Fibroblast of the aortic adventitia (primary cell): ENCODE measurements at regions not wholly inside any gene's neighbourhood (a gene's known extent, or its start where the extent isn't known, plus 50 kb on each side); places are given as distances from the start of the nearest gene placed in this dataset.

Experiments
- DNase-seq: peaks from one replicate; pipeline ENCODE4 v3.0.0-alpha.2; 2010; ENCODE audit warnings: low read depth
- H3K4me3 ChIP-seq: 2 replicates; pipeline ENCODE4 v1.5.1; 2011; ENCODE audit warnings: low read depth, mild to moderate bottlenecking, control low read depth, low read length, moderate library complexity
- TF ChIP-seq, protein P1 (sequence below): IDR thresholded peaks from 2 replicates; pipeline ENCODE4 v1.5.1; 2011; ENCODE audit warnings: mild to moderate bottlenecking, low read length, control low read depth, inconsistent platforms; ENCODE audit not compliant: insufficient read depth

DNA sequence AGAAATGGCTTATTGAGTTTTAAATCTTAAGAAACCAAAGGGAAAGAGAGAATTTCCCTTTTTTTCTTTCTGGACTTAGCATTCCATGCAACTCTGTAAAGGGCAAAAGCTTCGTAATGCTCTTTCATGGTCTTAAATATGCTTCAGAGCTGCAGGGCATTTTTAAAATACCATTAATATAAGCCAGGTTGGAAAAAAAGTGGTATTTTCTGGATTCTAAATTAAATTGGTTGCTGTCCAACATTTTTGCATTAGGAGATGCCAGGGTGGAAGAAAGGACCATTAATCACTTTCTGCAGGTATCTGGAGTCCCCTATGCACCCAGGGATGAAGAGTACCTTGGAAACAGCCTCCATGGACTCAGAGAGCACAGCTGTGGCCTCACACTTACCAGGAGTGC, 215.1 kb upstream of the DAPK1 start:
- H3K4me3 ChIP-seq, result no peak overlapping the region
- peak; percentile 31 for DNase-seq
- TF ChIP-seq, protein P1, sequence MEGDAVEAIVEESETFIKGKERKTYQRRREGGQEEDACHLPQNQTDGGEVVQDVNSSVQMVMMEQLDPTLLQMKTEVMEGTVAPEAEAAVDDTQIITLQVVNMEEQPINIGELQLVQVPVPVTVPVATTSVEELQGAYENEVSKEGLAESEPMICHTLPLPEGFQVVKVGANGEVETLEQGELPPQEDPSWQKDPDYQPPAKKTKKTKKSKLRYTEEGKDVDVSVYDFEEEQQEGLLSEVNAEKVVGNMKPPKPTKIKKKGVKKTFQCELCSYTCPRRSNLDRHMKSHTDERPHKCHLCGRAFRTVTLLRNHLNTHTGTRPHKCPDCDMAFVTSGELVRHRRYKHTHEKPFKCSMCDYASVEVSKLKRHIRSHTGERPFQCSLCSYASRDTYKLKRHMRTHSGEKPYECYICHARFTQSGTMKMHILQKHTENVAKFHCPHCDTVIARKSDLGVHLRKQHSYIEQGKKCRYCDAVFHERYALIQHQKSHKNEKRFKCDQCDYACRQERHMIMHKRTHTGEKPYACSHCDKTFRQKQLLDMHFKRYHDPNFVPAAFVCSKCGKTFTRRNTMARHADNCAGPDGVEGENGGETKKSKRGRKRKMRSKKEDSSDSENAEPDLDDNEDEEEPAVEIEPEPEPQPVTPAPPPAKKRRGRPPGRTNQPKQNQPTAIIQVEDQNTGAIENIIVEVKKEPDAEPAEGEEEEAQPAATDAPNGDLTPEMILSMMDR, result no peak

DNA sequence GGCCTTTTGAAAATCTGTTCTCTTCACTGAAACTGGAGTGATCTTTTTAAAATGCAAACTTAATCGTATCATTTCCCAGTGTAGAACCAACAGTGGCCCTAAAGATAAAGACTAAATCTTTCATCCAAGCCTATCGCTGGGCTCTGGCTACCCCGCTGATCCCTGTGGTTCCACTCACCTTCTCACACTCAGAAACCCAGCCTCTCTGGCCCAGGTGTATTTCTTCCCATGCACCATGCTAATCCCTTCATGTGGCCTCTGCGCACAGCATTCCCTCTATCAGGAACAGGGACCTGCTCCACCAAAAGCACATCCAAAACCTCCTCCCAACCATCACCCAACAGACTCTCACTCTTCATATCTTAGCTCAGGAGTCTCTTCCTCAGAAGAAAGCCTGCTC, 214.1 kb upstream of the DAPK1 start:
- H3K4me3 ChIP-seq, result no peak overlapping the region
- no peak for DNase-seq

DNA sequence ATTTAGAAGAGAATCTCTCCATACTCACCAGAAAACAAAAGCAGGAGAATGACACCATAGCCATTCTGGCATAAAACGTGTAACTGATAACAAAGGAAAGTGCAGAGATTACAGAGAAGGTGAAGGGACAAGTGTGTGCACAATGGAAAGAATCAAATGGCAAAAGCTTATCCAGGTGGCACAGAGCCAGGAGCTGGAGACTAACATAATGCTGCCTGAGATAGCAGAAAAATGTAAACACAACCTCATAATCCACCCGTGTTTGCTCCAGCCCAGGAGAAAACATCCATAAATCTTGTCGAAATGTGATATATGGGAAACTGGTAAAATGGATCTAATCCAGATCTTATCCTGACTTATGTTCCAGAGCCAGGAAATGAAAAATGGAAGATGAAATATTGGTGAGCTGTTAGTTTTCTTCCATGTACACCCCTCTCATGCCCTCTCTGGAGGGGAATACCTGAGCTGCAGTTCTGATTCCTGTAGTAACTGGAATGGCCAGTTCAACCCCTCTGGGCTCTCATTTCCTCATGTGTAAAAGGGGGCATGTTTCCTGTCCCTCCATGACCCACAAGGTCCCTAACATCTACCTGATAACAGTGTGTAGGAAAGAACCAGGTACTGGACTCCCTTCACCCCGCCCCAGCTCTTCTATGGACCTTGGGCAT, 212.3 kb upstream of the DAPK1 start:
- TF ChIP-seq, protein P1, result no peak
- no peak overlapping the region for H3K4me3 ChIP-seq
- DNase-seq, result peak; percentile 96

More for the DNA sequence above, 214.1 kb upstream of the DAPK1 start:
- TF ChIP-seq, protein P1, result no peak

DNA sequence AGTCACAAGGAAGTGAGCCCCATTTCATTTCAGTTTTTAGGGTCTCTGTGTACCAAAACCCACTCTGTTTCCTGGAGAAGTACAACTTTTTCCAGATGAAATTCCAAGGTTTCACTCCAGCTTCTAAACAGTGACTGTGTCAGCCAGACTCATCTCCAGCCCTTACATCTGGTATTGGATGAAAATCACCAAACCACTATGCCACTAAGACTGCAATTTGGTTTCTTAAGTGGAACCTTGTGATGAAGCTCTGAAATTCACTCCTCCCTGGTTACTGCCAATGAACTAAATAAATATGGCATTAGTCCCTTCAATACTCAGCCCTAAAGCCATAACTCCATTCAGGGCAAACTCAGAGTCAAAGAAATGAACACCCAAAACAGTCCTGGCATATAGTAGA, 211.2 kb upstream of the DAPK1 start:
- H3K4me3 ChIP-seq, result no peak overlapping the region
- DNase-seq, result no peak
- TF ChIP-seq, protein P1, result no peak

DNA sequence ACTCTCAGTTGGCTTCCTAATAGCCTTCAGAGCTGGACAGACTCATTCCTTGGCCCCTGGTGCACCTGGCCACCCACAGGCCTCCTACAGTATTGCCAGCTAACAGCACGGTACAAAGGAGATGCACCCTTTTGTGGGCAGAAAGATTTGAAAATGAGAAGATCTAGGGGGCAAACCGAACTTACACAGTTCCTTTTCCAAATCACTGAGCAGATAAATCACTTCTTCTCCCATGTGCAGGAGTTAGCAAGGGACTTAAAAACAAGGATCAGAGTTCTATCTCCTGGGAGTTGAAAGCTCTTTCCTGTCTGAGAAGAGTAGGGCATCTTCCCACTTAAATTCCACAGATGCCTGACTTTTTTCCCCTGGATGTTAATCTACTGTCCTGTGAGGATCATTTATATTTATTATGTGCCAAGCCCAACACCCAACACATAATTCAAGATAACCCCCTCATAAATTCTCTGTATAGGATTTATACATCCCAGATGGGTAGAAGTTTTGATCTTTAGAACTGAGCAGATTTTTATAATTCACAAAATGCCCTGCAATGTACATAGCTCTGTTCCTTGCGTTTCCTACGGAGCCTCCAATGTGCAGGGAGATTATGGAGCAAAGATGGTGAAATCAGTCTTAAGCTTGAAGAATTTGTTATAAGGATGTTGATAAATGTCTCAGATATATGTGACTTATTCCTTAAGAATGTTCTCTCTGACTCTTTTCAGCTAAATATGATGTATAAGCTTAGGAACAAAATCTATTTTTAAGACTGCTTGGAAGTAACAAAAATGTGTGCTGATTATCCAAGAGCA, 207.2 kb upstream of the DAPK1 start:
- TF ChIP-seq, protein P1, result peak; percentile 45
- DNase-seq, result peak; percentile 82
- H3K4me3 ChIP-seq, result no peak overlapping the region

DNA sequence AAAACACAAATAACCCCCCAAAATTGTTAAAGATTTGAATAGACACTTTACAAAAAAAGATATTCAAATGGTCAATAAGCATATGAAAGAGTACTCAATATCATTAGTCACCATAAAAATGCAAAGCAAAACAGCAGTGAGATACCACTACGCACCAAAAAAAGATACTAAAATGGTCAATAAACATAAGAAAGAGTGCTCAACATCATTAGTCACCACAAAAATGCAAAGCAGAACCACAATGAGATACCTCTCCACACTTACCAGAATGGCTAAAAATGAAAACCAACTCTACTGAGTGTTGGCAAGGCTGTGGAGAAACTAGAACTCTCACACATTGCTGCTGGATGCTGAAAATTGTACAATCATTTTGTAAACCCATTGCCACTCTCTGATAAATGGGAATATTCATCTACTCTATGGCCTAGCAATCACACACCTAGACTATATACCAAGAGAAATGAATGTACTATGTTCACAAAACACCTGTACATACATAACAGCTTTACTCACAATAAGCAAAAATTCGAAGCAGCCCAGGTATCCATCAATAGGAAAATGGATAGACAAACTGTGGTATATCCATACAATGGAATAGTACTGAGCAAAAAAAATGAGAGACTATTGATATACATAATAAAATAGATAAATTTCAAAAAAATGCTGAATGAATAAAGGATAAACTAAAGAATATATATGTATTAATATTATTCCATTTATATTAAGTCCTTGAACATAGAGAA, 205.0 kb upstream of the DAPK1 start:
- DNase-seq, result no peak
- no peak overlapping the region for H3K4me3 ChIP-seq
- TF ChIP-seq, protein P1, result no peak
